A673 (cell line): ENCODE measurements at regions not wholly inside any gene's neighbourhood (a gene's known extent, or its start where the extent isn't known, plus 50 kb on each side); places are given as distances from the start of the nearest gene placed in this dataset.

Experiments
- BruUV-seq: library from RNA; stranded (reverse); fragments of 400-500 nt; replicated peaks from 2 replicates; lab custom pipeline; 2021; lab: Mats Ljungman, UMichigan
- CTCF ChIA-PET: fragments of 300-600 bp; sonication (Branson Sonifier 250); formaldehyde crosslinking; loops from one replicate; lab custom pipeline; 2022; ENCODE audit warnings: antibody characterized with exemption; lab: Charles Lee
- POLR2A ChIA-PET: fragments of 300-600 bp; sonication (Branson Sonifier 250); formaldehyde crosslinking; loops from one replicate; lab custom pipeline; 2022; ENCODE audit warnings: antibody characterized with exemption; ENCODE audit not compliant: low non-redundant PET; lab: Charles Lee
- DNase-seq: peaks from one replicate; pipeline ENCODE4 v3.0.0-alpha.2; 2015; ENCODE audit warnings: low spot score
- H3K27ac ChIP-seq: fragments of 200-600 bp; sonication (generic); 2 replicates; pipeline ENCODE4 v1.5.1; 2016; ENCODE audit warnings: mixed run types, low read depth, mild to moderate bottlenecking, mixed read lengths, antibody characterized with exemption, low read length; ENCODE audit not compliant: poor library complexity, severe bottlenecking
- H3K27me3 ChIP-seq: fragments of 200-600 bp; sonication (generic); replicated peaks from 2 replicates; pipeline ENCODE4 v1.6.1; 2017; ENCODE audit warnings: mixed run types, low read depth, mild to moderate bottlenecking, mixed read lengths, antibody characterized with exemption, low read length; ENCODE audit not compliant: insufficient read depth, poor library complexity
- H3K36me3 ChIP-seq: fragments of 200-600 bp; sonication (generic); 2 replicates; pipeline ENCODE4 v1.6.1; 2016; ENCODE audit warnings: mixed run types, mild to moderate bottlenecking, mixed read lengths, antibody characterized with exemption, low read length; ENCODE audit not compliant: insufficient read depth, poor library complexity, severe bottlenecking
- H3K4me1 ChIP-seq: fragments of 200-600 bp; sonication (generic); 2 replicates; pipeline ENCODE4 v1.6.1; 2017; ENCODE audit warnings: mixed run types, mild to moderate bottlenecking, mixed read lengths, antibody characterized with exemption, low read length; ENCODE audit not compliant: insufficient read depth, poor library complexity, severe bottlenecking
- H3K4me3 ChIP-seq: fragments of 200-600 bp; sonication (generic); 2 replicates; pipeline ENCODE4 v1.5.1; 2016; ENCODE audit warnings: low read depth, mixed run types, mild to moderate bottlenecking, mixed read lengths, low read length; ENCODE audit not compliant: poor library complexity, severe bottlenecking
- H3K9me3 ChIP-seq: fragments of 200-600 bp; sonication (generic); 2 replicates; pipeline ENCODE4 v1.6.1; 2016; ENCODE audit warnings: mixed run types, low read depth, mild to moderate bottlenecking, mixed read lengths, antibody characterized with exemption, low read length; ENCODE audit not compliant: poor library complexity, severe bottlenecking
- CTCF ChIP-seq: fragments of 300-800, 200-600 bp; sonication (generic); conservative IDR thresholded peaks from 2 replicates; pipeline ENCODE4 v1.5.1; 2017; ENCODE audit warnings: low read depth, mild to moderate bottlenecking, antibody characterized with exemption, low read length, moderate library complexity, mixed read lengths
- EZH2 ChIP-seq: fragments of 200-600 bp; sonication (generic); IDR thresholded peaks from 2 replicates; pipeline ENCODE4 v1.6.1; 2017; ENCODE audit warnings: borderline replicate concordance, low read depth, mild to moderate bottlenecking, mixed read lengths, antibody characterized with exemption, low read length; ENCODE audit not compliant: poor library complexity, severe bottlenecking
- intact Hi-C: fragments of 100-400 bp; cut with micrococcal nuclease; formaldehyde crosslinking; loops from one replicate; pipeline ENCODE4 v1.10.0; 2022; ENCODE audit not compliant: unreplicated experiment

GRCh38 chr2:163799807-163800206, 64.0 kb upstream of the FIGN start:
- ChIA-PET POLR2A (no interaction called here), CTCF (no interaction called here)
- DNase-seq = no peak
- no peaks in the 10 kb centered on the region for H3K36me3 ChIP-seq
- no peak overlapping the region for H3K27ac ChIP-seq
- H3K4me3 ChIP-seq = no peak overlapping the region
- TF ChIP-seq EZH2 (no peak), CTCF (no peak)
- BruUV-seq = no TSS peak
- no peaks in the 10 kb centered on the region for H3K4me1 ChIP-seq
- H3K9me3 ChIP-seq = no peaks in the 10 kb centered on the region
- intact Hi-C loops = no loop called here
- H3K27me3 ChIP-seq = peaks cover 21% of the 10 kb centered on the region

DNA sequence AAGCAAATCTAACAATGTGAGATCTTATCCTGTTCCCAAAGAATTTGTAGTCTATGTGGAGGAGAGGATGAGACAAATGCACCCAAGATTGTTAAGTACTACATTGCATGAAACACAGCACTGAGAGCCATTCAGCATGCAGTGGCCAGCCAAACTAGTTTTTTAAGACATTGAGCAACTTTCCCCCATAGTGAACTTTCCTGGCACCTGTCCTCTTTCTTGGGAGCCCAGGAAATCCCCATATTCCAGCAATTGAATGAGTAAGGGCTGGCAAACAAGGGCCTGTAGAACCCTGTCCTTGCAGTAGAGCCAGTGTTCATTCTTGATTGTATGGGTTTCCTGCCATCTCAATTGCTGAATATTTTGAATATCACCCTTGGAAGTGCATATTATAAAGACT, 58.8 kb upstream of the FIGN start:
- Histone ChIP-seq H3K27me3 (peaks cover 18% of the 10 kb centered on the region), H3K4me3 (no peak overlapping the region), H3K27ac (no peak overlapping the region), H3K4me1 (no peaks in the 10 kb centered on the region), H3K36me3 (no peaks in the 10 kb centered on the region), H3K9me3 (no peaks in the 10 kb centered on the region)
- no peak for DNase-seq
- CTCF ChIA-PET = no interaction called here
- intact Hi-C loops = no loop called here
- TF ChIP-seq CTCF (no peak), EZH2 (no peak)
- POLR2A ChIA-PET = no interaction called here
- no TSS peak for BruUV-seq
